Kidney glomerular epithelial cell (primary cell): ENCODE measurements at regions not wholly inside any gene's neighbourhood (a gene's known extent, or its start where the extent isn't known, plus 50 kb on each side); places are given as distances from the start of the nearest gene placed in this dataset.

Source experiments
- DNase-seq: peaks from one replicate; lab custom pipeline; 2025; lab: John Stamatoyannopoulos, UW

DNA sequence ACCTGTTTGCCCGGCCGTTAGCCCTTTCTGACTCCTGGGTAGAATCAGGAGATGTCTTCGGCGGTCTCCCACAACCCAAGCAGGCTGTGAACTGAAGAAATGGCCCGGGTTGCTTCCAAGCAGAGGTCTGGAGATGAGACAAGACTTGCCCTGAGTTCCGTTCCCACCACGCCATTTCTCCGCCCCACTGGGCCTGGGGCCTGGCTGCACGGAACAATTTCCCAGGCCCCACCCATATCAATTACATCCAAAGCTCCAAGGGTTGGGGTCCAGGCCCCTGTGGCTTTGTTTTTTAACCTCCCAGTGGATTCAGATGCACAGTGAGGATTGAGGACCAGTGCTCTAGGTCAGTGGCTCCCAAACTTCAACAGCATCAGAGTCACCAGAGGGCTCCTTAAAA, 214.5 kb upstream of the ARID1B start:
- DNase-seq = no peak

DNA sequence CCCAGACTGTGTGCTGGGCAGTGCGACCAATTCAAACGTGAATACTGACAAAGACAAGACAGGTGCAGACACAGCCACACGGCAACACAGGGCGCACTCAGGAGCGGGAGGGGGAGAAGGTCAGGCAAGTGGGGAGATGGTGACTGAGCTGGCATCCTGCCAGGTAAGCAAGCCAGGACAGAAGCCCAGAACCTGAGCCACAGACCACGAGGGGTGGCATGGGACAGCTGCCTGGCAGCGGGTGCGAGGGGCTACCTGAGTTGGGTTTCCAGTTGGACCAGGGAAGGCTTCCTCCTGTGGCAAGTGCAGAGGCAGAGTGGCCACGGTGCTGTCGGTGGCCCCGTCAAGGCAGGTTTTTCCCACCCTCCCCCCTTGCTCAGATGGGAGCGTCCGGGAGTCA, 215.2 kb upstream of the ARID1B start:
- no peak for DNase-seq

DNA sequence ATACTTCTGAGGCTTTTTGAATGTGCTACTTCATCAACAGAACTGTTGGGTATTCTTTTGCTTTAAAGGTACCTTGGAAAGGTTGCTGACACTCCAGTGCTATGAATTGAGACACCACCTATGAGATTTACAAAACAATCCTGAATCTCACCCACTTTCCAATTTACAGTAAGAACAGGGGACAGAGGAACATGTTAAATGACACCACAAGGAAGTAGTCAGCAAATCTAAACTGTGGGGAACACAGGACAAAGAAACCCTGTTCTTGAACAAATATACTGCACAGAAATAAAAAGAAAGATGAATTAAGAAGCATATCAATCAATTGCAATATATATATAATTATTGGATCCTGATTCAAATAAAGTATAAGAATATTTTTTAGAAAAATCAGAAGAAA, 216.7 kb upstream of the ARID1B start:
- DNase-seq = no peak

DNA sequence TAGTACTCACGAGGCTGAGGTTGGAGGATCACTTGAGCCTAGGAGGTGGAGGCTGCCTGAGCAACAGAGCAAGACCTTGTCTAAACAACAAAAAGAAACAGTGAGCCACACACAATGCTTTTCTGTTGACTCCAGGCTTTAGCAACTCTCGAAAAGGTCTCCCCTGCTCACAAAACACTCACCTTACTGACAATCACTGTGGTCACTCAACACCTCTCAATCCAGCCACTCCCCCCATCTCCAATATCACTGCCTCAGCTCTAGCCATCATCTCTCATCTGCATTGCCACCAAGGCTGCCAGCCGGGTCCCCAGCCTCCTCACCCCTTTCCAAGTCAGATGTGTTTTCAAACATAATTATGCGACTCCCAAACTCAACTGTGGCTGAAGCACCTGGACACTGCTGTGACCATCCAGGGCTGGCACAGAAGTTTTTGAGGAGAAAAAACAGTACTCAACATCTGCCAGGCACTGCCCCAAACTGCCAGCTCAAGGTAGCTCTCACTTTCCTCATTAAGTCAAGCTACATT, 218.0 kb upstream of the ARID1B start:
- DNase-seq = no peak

DNA sequence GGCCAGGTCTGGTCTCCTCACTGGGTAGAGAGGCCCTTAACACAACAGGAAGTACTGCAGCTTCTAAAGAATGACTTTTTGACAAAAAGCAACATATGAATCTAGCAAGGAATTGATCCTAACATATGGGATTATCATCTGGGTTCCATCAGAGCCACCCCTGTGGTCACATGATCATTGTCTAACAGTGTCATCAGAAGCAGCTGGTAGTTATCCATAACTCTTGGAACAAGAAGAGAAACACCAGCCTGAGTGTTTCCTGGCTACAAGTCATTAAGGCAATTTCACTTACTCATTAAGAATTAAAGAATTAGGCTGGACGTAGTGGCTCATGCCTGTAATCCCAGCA, 219.3 kb upstream of the ARID1B start:
- no peak for DNase-seq

DNA sequence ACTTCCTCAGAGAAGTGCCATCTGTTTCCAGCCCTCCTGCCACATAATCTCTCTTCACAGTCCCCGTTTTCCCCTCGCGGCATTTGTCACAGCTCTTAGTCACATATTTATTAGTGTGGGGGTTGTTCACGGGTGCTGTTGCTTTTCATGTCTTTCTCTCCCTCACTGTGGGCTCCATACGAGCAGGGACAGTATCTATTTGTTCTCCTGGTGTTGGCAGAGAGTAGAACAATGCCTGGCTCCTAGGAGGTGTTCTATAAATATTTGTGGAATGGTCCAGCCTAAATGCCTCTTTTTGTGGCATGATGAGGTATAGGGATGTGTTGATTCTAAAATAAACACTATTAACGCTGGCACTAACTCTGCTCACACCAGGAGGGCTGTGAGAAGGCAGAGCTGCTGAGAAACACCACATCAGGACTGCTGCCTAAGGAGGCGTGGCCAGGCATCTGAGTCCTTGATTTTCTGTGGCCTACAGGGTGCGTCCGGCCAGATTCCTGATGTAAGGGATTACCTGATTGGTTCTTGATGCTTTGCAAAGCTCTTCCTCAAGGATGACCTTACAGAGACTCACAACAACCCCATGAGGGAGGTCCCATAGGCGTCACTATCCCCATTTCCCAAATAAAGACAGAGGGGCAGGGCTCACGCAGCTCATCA, 219.8 kb upstream of the ARID1B start:
- no peak for DNase-seq

DNA sequence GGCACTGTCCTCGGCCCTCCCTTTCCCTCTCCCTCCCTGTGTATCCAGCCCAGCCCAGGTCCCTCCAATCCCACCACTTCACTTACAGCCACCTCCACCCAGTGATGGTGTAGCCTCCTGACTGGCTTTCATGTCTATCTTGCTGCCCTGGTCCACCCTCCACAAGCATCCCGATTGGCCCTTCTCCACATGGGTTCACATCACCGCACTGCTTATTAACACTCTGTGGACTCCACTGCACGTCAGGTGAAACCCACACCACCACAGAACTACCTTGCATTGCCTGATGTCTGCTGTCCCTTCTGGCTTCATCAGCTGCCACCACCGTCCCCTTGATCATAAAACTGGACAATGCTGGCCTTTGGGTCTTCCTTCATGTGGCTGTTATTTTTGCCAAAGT, 220.4 kb upstream of the ARID1B start:
- no peak for DNase-seq

DNA sequence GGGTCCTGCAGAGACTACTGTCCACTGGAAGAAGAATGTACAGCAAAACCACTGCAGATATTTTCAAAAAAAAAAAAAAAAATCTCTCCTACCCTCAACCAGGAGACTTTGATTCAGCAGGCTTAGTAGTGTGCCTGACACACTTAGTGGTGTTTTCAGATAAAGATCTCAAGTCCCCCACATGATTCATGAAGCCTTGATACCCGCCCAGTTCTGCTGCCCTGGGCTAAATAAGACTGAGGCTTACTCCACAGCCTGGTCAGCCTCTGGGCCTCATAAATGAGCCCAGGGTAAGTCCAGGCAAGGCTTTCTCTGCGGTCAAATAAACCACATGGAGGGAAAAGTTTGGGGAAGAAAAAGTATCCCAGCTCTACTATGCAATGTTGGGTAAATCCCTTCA, 222.1 kb upstream of the ARID1B start:
- DNase-seq = no peak

DNA sequence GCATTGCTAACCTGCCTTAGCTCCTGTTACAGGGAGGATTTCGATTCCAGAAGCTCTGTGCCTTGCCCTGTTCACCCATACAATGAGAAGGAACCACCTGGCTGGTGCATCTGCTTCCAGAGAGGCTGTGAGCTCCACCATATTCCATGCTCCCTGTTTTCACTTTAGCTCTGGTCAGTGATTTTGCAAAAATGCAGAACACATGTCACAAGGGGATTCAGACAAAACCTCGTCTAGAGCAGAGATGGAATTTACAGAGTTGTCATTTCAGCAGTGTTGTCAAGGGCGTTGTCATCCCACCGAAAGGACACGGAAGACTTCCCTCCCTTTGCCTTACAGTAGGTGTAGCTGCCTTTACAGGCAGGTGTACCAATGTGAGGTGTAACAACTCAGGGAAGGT, 223.0 kb upstream of the ARID1B start:
- no peak for DNase-seq

DNA sequence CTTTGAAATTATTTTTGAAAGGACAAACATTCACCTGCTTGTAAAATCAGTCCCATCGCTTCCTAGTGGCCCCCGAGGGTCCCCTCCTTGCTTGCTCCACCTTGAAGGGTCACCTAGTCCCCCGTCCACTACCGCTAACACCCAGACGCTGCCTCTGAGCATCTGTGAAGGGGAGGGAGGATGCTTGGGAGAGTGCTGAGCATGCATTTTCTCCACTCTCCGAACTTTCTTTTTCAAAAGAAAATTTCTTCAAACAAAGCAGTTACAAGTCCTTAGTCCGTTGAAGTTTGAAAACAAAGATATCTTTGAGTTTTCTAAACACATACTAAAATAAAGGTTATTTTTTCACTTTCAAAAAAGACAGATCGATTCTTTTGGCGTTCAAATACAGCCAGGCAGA, 224.3 kb upstream of the ARID1B start:
- no peak for DNase-seq

DNA sequence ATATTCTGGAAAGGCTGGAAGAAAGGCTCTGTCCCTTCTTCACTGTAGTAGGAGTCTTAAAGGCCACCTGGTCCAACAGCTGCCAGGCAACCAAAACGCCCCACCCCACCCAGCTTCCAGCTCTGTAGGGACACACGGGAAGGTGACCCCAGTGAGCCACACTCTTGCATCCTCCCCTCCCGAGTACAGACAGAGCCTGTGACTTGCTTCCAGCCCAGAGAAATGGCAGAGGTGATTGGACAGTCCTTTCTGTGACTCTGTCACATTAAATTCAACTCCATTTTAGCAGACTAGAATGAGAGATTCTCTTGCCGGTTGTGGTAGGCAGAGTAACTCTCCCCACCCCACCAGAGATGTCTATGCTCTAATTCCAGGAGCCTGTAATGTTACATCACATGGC, 226.2 kb upstream of the ARID1B start:
- DNase-seq = no peak

DNA sequence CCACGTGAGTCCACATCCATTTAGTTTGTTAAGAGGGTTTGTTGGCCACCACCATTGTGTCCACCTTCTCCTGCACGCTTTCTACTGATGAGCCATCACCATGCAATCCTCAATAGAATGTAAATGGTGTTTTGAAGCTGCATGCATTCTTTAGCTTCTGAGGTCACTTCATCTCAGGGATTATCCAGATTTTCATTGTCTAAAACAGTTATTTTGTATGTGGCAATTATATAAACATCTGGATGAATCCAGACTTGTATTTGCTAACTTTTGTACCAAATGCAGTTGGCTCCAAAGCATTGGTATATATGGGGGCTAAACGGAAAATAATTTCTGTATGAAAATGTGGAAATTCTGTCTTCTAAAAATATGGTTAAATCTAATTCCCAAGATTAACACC, 231.2 kb upstream of the ARID1B start:
- no peak for DNase-seq

DNA sequence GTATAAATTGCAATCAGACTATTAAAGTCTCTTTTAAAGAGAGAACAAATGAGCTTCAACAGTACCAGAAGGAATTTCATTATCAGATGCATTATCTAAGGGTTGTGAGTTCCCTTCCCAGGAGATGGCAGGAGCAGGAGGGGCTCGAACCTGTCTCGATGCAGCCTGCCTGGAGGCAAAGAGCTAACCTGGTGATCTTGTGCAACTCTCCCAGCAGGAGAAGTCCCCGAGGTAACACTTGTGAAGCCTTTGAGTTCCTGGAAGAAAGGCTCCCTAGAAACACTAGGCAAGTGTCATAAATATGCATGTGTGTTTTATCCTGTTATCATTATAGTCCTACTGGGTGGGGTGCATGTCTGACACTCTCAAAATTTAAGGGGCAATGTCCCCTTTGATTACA, 232.2 kb upstream of the ARID1B start:
- DNase-seq = no peak

DNA sequence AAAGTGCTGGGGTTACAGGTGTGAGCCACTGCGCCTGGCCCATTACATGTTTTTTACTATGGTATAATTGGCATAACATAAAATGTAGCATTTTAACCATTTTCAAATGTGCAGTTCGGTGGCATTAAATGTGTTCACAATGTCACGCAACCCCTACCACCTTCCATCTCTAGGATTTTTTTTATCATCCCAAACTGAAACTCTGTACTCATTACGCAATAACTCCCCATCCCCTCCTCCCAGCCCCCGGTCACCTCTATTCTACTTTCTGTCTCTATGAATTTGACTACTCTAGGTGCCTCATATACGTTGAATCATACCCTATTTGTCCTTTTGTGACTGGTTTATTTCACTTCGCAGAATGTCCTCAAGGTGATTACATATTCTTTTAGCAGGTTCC, 233.1 kb upstream of the ARID1B start:
- no peak for DNase-seq

DNA sequence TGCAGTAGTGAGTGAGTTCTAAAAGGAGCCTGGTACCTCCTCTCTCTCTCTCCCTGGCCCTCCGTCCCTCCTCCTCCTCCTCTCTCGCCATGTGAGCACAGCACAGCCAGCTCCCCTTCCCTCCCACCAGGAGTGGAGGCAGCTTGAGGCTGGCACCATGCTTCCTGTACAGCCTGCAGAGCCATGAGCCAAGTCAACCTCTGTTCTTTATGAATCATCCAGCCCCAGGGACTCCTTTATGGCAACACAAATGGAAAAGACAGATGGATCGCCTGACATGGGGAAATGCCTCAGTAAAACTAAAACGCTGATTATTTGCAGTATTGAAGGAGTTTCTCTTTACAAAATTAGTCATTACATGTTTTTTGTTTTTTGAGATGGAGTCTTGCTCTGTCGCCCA, 233.7 kb upstream of the ARID1B start:
- no peak for DNase-seq

DNA sequence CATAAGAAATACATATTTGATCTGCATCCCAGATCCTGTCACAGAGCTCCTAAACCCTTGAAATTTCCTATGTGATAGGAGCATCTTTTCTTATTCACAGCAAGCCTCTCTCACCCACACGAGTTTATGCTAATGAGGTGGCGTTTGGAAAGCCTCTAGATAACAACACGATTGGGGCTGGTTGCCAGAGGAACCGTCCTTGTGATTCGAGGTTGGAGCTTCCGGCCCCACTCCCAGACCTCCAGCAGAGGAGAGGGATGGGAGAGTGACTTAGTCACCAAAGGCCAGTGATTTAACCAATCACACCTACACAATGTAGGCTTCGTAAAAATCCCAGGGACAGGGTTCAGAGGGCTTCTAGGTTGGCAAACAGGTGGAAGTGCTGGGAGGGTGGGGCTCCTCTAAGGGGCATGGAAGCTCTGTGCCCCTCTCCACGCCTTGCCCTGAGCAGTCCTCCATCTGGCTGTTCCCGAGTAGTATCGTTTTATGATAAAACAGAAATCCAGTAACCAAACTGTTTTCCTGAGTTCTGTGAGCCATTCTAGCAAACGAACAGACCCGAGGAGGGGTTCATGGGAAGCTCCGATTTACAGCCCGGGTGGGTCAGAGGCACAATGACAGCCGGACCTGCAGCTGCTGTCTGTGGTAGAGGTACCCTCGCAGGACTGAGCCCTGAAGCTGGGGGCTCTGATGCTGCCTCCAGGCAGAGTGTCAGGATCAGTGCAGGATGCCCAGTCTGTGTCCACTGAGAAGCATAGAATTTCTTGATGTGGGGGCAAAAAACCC, 238.1 kb upstream of the ARID1B start:
- DNase-seq = no peak

DNA sequence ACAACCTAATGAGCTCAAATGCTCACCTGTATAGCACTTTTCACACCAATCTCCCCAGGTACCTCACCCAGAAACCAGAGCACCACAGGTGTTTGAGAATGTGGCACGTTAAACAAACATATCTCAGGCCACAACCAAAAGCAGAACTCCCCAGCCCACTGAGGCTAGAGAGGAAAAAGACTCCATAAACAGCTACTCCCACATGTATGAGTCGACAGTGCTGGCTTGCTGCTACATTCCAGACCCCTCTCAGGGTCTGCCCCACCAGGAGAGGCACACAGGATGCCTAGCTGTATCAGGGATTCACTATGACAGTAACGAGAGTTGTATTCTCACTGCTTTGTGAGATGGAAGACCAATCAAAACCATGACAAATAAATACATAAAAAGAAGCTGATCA, 242.6 kb upstream of the ARID1B start:
- DNase-seq = no peak

DNA sequence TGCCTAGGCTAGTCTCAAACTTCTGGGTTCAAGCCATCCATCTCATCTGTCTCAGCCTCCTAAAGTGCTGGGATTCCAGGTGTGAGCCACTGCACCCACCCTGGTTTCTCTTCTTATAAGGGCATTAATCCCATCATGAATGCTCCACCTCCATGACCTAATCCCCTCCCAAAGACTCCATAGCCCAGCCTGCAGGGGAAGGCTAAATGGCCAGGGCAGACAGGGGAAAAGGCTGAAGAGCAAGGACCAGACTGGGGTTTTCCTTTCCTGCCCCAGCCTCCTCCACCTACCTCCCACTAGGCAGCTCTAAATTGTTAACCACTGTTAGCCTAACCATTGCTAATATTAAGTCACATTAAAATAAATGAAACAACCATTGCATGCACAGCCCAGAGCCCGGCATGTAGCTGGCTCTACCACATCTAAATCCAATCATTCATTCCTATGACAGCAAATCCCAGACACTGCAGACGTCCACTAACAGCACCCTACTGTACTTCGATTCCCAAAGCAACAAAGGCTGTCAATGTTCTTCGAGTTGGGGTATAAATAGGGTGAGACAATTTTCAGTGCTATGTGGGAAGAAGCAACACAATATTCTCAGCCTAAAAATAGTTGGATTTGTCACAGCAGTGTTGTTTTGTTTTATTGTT, 243.2 kb upstream of the ARID1B start:
- no peak for DNase-seq

DNA sequence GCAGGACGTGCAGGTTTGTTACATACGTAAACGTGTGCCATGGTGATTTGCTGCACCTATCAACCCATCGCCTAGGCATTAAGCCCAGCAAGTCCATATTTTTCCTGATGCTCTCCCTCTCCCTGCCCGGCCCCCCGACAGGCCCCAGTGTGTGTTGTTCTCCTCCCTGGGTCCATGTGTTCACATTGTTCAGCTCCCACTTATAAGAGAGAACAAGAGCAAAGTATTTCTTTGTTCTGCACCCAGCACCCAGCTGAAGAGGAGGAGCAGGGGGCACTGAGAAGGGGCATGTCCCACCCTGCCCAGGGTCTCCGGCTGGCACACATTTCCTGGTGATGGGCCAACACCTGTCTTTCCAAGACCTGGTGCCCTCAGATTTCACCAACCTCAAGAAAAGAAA, 251.1 kb upstream of the ARID1B start:
- no peak for DNase-seq

DNA sequence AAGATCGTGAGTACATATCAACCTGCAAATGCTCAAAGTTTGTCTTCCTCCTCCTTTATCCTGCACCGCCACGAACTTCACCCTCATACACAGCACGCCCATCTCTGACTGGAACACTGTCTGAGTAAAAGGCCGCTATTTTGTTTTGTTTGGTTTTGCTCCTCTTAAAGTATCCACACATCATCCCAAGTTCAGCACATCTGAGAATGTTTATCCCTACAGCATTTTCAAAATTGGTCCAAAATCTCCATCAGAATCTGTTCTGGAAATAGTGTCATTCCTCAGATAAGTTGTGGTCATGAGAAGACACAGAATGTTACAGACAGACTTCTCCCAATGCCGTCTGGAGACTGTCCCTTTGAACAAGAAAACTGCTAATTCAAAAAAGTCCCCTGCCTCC, 251.6 kb upstream of the ARID1B start:
- DNase-seq = no peak

DNA sequence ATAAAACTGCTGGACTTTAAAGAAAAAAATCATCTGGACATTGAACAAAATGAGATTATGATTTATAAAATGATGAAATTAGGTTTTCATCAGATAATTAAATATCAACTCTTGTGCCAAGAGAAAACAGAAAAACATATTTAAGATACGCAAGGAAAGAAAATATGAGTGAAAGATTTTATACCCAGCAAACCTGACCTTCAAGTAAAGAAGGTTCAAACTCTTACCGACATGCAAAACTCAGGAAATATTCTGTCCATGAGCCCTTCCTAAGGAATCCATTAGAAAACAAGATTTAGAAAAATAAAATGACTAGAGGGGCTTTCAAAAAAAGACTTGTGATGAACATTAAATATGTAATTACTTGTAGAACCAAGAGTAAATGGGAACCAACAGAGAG, 257.2 kb upstream of the ARID1B start:
- no peak for DNase-seq

DNA sequence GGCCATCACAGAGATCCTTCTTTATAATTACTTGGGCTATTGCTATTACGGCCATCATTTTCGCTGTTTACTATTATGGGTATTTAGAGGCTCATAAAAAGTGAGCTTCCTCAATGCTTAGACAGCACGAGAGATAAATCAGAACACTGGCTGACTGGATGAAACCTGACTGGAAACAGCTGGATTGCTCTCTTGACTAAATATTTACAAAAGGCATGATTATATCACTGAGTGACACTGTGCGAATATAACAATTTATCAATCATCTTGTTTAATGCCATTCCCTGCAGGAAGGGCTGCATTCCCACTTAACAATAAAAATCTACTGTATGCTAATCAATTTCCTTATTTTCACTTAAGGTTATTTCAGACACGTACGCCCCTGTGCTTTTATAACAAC, 260.1 kb upstream of the ARID1B start:
- no peak for DNase-seq

DNA sequence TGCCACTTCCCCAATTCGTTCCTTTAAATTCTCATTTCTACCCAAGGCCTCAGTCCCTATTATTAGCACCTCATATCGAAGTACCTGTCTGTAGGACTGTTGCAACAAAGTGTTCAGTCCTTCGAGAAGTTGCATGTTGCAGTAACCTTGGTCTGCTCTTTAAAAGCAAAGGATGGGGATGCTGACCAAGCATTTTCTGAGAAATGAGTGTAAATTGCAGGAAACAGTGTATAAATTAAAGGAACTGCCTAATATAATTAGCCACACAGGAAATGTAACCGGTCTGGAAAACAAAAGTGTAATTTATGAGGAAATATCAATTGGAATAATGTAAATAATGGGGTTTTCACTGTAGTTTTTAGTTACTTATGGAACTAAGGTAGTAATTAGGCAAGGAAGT, 261.9 kb upstream of the ARID1B start:
- DNase-seq = no peak
